ENCODE measurements at regions not wholly inside any gene's neighbourhood (a gene's known extent, or its start where the extent isn't known, plus 50 kb on each side); places are given as distances from the start of the nearest gene placed in this dataset.

DNA sequence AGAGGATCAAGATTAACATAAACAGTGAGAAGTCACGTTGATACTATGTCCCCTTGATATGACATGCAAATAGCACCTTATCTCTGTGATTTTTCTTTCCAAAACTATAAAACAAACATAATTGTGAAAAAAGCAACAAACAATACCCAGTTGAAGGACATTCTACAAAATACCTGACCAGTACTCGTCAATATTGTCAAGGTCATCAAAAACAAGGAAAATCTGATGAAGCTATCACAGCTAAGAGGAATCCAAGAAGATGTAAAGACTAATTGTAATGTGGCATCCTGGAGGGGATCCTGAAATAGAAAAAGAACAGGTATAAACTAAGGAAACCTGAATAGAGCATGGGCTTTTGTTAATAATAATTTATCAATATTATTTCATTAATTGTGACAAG is 321.5 kb upstream of the MAP2 start:
- Histone ChIP-seq H2AFZ (ENCODE audit: low read depth) (no peak overlapping the region), H3K4me3 (IDR thresholded peaks at IDR 0.05; ENCODE audit: insufficient read depth, low read depth, low read length) (no peak overlapping the region), H3K27me3 (ENCODE audit: insufficient read depth, low read depth) (no peaks in the 10 kb centered on the region), H3K4me2 (no peak overlapping the region), H3K79me2 (ENCODE audit: insufficient read depth, low read depth) (no peaks in the 10 kb centered on the region), H4K20me1 (ENCODE audit: insufficient read depth) (no peaks in the 10 kb centered on the region), H3K36me3 (ENCODE audit: insufficient read depth) (no peaks in the 10 kb centered on the region), H3K9ac (no peak overlapping the region), H3K27ac (no peak overlapping the region), H3K4me1 (ENCODE audit: low read depth, poor library complexity, severe bottlenecking) (no peaks in the 10 kb centered on the region)
- TF ChIP-seq, protein P1, sequence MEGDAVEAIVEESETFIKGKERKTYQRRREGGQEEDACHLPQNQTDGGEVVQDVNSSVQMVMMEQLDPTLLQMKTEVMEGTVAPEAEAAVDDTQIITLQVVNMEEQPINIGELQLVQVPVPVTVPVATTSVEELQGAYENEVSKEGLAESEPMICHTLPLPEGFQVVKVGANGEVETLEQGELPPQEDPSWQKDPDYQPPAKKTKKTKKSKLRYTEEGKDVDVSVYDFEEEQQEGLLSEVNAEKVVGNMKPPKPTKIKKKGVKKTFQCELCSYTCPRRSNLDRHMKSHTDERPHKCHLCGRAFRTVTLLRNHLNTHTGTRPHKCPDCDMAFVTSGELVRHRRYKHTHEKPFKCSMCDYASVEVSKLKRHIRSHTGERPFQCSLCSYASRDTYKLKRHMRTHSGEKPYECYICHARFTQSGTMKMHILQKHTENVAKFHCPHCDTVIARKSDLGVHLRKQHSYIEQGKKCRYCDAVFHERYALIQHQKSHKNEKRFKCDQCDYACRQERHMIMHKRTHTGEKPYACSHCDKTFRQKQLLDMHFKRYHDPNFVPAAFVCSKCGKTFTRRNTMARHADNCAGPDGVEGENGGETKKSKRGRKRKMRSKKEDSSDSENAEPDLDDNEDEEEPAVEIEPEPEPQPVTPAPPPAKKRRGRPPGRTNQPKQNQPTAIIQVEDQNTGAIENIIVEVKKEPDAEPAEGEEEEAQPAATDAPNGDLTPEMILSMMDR (conservative IDR thresholded peaks at IDR 0.05; ENCODE audit: low read depth, low read length): no peak

DNA sequence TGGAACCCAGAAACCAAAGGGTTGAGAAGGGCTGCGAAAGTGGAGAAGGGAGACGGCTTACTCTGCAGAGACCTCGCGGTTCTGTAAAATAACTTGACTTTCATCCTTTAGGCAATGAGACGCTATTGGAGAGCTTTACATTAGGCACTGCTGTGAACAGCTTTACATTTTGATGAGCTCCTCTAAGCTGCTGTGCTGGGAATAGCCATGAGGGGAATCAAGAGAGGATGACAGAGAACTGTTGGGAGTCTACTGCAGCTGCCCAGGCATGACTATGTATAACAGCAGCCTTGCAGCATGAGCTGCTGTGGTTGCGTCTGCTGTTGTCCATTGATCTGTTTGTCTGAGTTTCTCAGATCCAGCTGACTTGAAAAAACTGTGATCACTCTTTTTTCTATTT is 310.8 kb upstream of the MAP2 start:
- Histone ChIP-seq H4K20me1 (ENCODE audit: insufficient read depth) (no peaks in the 10 kb centered on the region), H3K4me2 (no peak overlapping the region), H3K4me3 (IDR thresholded peaks at IDR 0.05; ENCODE audit: insufficient read depth, low read depth, low read length) (no peak overlapping the region), H3K36me3 (ENCODE audit: insufficient read depth) (no peaks in the 10 kb centered on the region), H3K9ac (no peak overlapping the region), H3K27me3 (ENCODE audit: insufficient read depth, low read depth) (no peaks in the 10 kb centered on the region), H3K4me1 (ENCODE audit: low read depth, poor library complexity, severe bottlenecking) (no peaks in the 10 kb centered on the region), H3K27ac (no peak overlapping the region), H3K79me2 (ENCODE audit: insufficient read depth, low read depth) (no peaks in the 10 kb centered on the region), H2AFZ (ENCODE audit: low read depth) (no peak overlapping the region)
- TF ChIP-seq, protein P1 (conservative IDR thresholded peaks at IDR 0.05; ENCODE audit: low read depth, low read length): no peak

DNA sequence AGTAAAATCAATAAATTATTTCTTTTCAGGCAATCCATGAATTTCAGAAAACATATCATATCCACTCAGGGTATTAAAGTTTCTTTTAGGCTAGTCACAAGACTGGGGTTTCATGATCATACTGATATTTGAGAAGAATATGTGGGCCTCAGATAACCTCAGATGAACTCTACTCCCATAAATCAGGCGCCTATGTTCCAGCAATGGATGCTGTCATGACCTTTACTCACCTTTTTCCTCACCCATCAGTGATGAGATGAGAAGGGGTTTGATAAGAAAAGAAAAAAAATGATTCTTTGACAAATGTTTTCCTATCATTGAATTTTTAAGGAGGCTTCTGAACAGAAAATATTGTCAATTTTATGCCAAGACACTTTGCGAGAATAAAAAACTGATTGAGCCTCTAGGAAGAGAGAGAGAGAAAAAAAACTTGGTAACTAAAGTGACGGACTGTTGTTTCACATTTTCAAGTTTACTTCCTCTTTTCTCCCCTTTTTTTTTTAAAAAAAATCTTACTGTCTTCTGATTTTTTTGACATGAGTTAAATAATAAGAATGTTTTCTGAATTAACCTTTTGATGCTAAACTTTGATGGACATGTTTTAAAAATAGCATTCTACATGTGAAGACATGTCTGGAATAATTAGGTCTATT is 309.1 kb upstream of the MAP2 start:
- Histone ChIP-seq H3K27ac (no peak overlapping the region), H3K9ac (no peak overlapping the region), H3K79me2 (ENCODE audit: insufficient read depth, low read depth) (no peaks in the 10 kb centered on the region), H2AFZ (ENCODE audit: low read depth) (no peak overlapping the region), H3K4me1 (ENCODE audit: low read depth, poor library complexity, severe bottlenecking) (no peaks in the 10 kb centered on the region), H3K4me2 (no peak overlapping the region), H4K20me1 (ENCODE audit: insufficient read depth) (no peaks in the 10 kb centered on the region), H3K36me3 (ENCODE audit: insufficient read depth) (no peaks in the 10 kb centered on the region), H3K27me3 (ENCODE audit: insufficient read depth, low read depth) (no peaks in the 10 kb centered on the region), H3K4me3 (IDR thresholded peaks at IDR 0.05; ENCODE audit: insufficient read depth, low read depth, low read length) (no peak overlapping the region)
- TF ChIP-seq, protein P1 (conservative IDR thresholded peaks at IDR 0.05; ENCODE audit: low read depth, low read length): no peak

DNA sequence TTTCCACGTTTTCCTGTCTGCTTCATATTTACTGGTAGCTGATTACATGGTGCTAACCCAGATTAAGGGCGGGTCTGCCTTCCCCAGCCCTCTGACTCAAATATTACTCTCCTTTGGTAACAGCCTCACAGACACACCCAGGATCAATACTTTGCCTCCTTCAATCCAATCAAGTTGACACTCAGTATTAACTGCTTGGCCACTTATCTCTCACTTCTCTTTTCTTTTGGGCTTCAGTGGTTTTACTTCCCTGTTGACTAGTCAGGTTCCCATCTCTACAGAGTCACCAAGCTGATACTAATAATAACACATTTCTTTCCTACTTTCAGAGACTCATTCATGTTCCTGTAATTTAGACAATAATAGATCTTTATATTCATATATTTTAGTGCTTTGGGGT is 302.2 kb upstream of the MAP2 start:
- no peak overlapping the region for H3K27ac ChIP-seq
- TF ChIP-seq, protein P1 (conservative IDR thresholded peaks at IDR 0.05; ENCODE audit: low read depth, low read length): no peak
- no peak overlapping the region for H3K4me2 ChIP-seq
- no peaks in the 10 kb centered on the region for H4K20me1 ChIP-seq (ENCODE audit: insufficient read depth)
- H3K4me1 ChIP-seq (ENCODE audit: low read depth, poor library complexity, severe bottlenecking): no peaks in the 10 kb centered on the region
- H3K79me2 ChIP-seq (ENCODE audit: insufficient read depth, low read depth): no peaks in the 10 kb centered on the region
- no peaks in the 10 kb centered on the region for H3K27me3 ChIP-seq (ENCODE audit: insufficient read depth, low read depth)
- H3K36me3 ChIP-seq (ENCODE audit: insufficient read depth): no peaks in the 10 kb centered on the region
- H3K9ac ChIP-seq: no peak overlapping the region
- no peak overlapping the region for H3K4me3 ChIP-seq (IDR thresholded peaks at IDR 0.05; ENCODE audit: insufficient read depth, low read depth, low read length)
- no peak overlapping the region for H2AFZ ChIP-seq (ENCODE audit: low read depth)
